ENCODE measurements at regions not wholly inside any gene's neighbourhood (a gene's known extent, or its start where the extent isn't known, plus 50 kb on each side); places are given as distances from the start of the nearest gene placed in this dataset.

DNA sequence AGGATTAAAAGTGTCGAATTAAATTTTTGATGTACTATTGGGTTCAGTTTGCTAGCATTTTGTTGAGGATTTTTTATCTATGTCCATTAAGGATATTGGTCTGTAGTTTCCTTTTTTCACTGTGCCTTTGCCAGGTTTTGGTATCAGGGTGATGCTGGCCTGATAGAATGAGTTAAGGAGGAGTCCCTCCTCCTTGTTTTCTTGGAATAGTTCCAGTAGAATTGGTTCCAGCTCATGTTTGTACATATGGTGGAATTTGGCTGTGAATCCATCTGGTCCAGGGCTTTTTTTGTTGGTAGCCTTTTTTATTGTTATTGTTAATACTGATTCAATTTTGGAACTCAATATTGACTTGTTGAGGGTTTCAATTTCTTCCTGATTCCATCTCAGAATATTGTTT, 141.8 kb downstream of the SIM1 start:
- H3K4me3 ChIP-seq (replicated peaks; ENCODE audit: low read depth, low read length), result no peak overlapping the region
- no peak for TF ChIP-seq CTCF (IDR thresholded peaks at IDR 0.05; ENCODE audit: low read depth, low read length, missing control alignments)
- DNase-seq (ENCODE audit: extremely low read depth, low read depth), result no peak

DNA sequence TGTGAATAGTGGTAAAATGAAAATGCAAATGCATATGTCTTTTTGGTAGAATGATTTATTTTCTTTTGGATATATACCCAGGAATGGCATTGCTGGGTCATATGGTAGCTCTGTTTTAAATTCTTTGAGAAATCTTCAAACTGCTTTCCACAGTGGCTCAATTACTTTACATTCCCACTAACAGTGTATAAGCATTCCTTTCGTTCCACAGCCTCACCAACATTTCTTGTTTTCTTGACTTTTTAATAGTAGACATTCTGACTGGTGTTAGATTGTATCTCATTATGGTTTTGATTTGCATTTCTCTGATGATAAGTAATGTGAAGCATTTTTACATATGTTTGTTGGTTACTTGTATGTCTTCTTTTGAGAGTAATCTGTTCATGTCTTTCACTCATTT, 144.0 kb downstream of the SIM1 start:
- no peak for DNase-seq (ENCODE audit: extremely low read depth, low read depth)
- H3K4me3 ChIP-seq (replicated peaks; ENCODE audit: low read depth, low read length), result no peak overlapping the region
- TF ChIP-seq CTCF (IDR thresholded peaks at IDR 0.05; ENCODE audit: low read depth, low read length, missing control alignments), result no peak

GRCh38 chr6:100317031-100317430, 147.7 kb downstream of the SIM1 start:
- DNase-seq (ENCODE audit: extremely low read depth, low read depth), result no peak
- TF ChIP-seq CTCF (IDR thresholded peaks at IDR 0.05; ENCODE audit: low read depth, low read length, missing control alignments), result no peak
- H3K4me3 ChIP-seq (replicated peaks; ENCODE audit: low read depth, low read length), result no peak overlapping the region

GRCh38 chr6:100314186-100314585, 150.5 kb downstream of the SIM1 start:
- H3K4me3 ChIP-seq (replicated peaks; ENCODE audit: low read depth, low read length), result no peak overlapping the region
- no peak for DNase-seq (ENCODE audit: extremely low read depth, low read depth)
- TF ChIP-seq CTCF (IDR thresholded peaks at IDR 0.05; ENCODE audit: low read depth, low read length, missing control alignments), result no peak

DNA sequence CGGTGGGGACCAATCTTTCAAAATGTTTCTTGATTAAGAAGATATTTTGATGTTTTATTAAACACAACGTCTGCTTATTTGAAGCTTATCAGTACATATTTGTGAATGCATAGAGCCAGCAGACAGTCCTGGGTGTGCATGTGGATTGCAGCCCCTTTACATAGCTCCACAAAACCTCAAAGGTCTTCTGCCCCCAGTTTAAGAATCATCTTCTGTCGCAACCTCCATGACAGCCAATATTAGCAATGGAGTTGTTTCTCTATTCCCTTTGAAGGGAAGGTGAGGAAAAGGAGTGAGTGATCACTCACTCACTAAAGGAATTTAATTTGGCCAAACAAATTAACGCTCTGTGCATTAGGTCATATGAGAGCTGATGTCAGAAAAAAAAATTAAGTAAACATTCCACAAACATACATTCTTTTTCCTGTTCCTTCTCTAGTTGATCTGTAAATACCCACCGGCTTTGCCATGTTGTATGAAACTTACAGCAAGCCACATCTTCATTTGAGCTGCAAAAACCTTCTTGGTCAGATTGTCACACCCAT, 152.9 kb downstream of the SIM1 start:
- no peak for DNase-seq (ENCODE audit: extremely low read depth, low read depth)
- no peak for TF ChIP-seq CTCF (IDR thresholded peaks at IDR 0.05; ENCODE audit: low read depth, low read length, missing control alignments)
- no peak overlapping the region for H3K4me3 ChIP-seq (replicated peaks; ENCODE audit: low read depth, low read length)

DNA sequence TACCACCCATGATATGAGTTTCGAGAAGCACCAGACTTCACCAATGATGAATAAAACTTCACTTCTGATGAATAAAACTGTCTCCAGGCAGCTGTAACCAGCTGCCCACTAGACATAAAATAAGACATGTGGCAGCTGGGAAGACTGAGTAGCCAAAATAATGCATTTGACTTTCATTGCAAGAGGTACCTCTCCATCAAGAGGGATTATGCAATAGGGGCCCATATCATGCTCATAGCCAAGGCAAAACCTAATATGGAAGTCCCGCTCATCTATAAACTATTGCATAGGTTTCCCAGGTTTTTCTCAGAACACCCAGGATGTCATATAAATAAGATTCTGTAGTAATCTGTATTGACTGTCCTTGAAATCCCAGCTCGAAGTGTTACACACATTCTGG, 155.5 kb downstream of the SIM1 start:
- DNase-seq (ENCODE audit: extremely low read depth, low read depth), result no peak
- H3K4me3 ChIP-seq (replicated peaks; ENCODE audit: low read depth, low read length), result no peak overlapping the region
- TF ChIP-seq CTCF (IDR thresholded peaks at IDR 0.05; ENCODE audit: low read depth, low read length, missing control alignments), result no peak

GRCh38 chr6:100307561-100307960, 157.2 kb downstream of the SIM1 start:
- H3K4me3 ChIP-seq (replicated peaks; ENCODE audit: low read depth, low read length), result no peak overlapping the region
- DNase-seq (ENCODE audit: extremely low read depth, low read depth), result no peak
- no peak for TF ChIP-seq CTCF (IDR thresholded peaks at IDR 0.05; ENCODE audit: low read depth, low read length, missing control alignments)

All from HFF-Myc (cell line).